GM21360 (cell line): ENCODE measurements at regions not wholly inside any gene's neighbourhood (a gene's known extent, or its start where the extent isn't known, plus 50 kb on each side); places are given as distances from the start of the nearest gene placed in this dataset.

Experiments used
- ATAC-seq: cut with Tn5 transposase; IDR thresholded peaks from one replicate; pipeline ENCODE4 v1.9.1; 2021; ENCODE audit warnings: mild to moderate bottlenecking, moderate library complexity; ENCODE audit not compliant: unreplicated experiment

GRCh38 chr10:129106314-129106713 is 360.7 kb upstream of the MGMT start:
- no peak for ATAC-seq

DNA sequence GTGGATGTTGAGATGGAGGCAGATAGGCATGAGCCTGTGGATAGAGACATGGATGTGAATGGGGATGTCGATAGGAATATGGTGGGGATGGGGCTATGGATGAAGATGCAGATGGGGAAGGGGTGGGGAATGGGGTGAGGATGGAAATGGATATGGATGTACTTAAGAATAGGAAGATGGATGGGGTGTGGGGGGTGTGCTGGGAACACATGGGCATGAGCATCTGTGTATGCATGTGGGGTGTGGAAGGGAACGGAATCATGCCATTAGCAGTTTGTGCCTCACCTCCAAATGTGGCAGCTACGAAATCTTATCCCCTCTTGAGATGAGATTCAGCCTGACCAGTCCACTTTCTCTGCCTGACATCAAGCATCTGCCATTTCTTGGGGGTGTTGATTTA is 359.5 kb upstream of the MGMT start:
- no peak for ATAC-seq

GRCh38 chr10:129108378-129108777 is 358.7 kb upstream of the MGMT start:
- no peak for ATAC-seq

DNA sequence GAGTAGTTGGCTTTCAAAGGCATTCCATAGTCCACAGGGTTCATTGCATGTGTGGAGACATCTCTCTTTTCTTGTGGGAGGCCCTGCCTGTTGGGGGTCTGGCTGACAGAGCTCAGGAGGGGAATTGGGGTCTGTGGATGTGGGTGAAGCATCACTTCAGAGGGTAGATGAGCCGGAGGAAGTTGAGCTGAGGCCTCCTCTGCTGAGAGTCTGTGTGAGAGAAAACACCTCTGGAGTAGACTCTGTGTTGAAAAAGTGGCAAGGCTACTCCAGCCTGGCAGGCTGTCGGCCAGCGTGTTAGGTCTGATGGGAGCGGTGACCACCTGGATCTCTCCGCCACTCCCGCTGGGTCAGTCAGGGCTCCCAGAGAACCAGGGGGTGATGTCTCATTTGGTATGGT is 358.0 kb upstream of the MGMT start:
- no peak for ATAC-seq

- ATAC-seq: no peak
These were observed 356.3 kb upstream of the MGMT start for GRCh38 chr10:129110780-129111179.

- ATAC-seq: no peak
These were observed 355.1 kb upstream of the MGMT start for GRCh38 chr10:129111922-129112321.

- no peak for ATAC-seq
These were observed 352.5 kb upstream of the MGMT start for GRCh38 chr10:129114588-129114987.

GRCh38 chr10:129116371-129116770 is 350.7 kb upstream of the MGMT start:
- no peak for ATAC-seq

GRCh38 chr10:129120441-129120840 is 346.6 kb upstream of the MGMT start:
- ATAC-seq: no peak

DNA sequence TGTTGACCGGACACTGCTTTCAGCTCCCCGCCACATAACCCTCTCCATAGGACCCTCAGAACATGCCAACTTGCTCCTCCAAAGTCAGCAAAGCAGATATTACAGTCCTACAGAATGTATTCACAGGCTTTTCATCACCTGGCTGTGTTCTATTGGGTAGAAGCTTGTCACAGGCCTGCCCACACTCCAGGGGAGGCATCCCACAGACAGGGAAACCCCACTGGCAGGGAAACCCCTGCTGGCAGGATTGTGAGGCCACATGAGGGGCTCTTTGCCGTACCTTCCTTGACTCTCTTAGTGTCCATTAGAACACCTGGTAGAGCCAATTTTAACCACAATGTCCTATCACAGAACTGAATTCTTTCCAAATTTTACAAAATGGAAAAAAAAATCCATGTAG is 344.2 kb upstream of the MGMT start:
- ATAC-seq: no peak

GRCh38 chr10:129123428-129123827 is 343.6 kb upstream of the MGMT start:
- ATAC-seq: no peak

DNA sequence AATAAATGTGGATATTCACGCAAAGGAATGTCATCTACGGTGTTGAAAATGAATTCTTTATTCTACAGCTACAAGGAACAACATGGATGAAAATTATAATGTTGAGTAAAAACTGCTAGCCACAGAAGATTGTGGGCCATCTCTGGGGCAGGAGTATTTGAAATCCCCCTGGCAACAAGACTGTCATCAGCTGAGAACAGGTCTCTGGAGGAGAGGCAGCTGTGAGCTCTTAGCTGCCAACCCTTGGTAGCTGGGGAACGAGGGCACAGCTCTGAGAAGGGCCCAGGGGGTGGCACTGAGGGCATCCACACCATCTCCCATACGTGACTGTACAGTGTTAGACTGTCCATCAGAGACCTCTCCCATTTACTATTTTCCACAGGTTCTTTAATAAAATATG is 340.1 kb upstream of the MGMT start:
- no peak for ATAC-seq

DNA sequence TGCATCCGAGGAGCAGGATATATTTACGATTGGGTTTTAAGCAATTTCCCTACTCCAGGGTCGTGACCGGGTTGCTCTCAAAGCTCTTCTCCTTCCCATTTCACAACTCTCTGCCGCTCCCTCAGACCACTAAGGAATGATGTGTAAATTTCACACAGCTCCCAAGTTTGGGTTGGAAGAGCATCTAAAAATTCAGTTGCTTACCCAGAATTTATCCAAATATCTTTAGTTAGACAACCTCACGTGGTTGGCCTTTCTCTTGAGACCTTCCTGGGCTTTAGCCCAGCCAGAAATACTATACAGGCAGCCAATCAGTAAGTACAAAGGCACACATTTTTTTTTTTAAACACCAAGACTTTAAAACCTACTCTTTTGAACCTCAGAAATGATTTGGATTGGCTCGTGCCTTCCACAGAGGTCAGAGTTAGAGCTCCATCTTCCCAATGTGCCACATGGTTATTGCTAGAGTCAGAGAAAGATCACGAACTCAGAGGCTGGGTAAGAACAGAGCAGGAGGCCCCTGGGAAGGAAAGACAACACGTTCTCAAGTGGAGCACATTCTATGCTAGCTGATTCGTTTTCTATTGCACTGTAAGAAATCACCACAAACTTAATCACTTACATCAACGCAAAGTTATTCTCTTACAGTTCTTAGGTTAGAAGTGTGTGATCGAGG is 335.4 kb upstream of the MGMT start:
- ATAC-seq: no peak

DNA sequence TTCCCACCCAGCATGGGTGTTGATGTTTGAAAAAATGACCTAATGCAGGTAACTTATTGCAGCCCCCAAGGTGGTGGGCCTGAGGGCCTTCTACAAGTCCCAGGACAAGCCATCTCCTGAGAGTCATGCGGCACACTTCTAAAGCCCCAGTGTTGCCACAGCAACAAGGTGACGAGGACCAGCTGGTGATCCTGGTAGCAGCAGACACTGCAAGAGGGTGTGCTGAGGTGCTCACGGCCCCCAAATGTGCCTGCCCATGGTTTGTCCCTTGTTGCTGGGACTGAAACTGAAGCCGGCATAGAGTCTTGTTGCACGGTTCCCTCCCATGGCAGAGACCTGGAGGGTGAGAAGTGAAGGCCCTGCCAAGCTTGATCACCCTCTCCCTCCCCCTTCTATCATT is 333.2 kb upstream of the MGMT start:
- ATAC-seq: no peak

GRCh38 chr10:129134371-129134770 is 332.7 kb upstream of the MGMT start:
- no peak for ATAC-seq

- ATAC-seq: no peak
These were observed 331.4 kb upstream of the MGMT start for GRCh38 chr10:129135624-129136023.

- no peak for ATAC-seq
These were observed 331.0 kb upstream of the MGMT start for GRCh38 chr10:129136074-129136473.

DNA sequence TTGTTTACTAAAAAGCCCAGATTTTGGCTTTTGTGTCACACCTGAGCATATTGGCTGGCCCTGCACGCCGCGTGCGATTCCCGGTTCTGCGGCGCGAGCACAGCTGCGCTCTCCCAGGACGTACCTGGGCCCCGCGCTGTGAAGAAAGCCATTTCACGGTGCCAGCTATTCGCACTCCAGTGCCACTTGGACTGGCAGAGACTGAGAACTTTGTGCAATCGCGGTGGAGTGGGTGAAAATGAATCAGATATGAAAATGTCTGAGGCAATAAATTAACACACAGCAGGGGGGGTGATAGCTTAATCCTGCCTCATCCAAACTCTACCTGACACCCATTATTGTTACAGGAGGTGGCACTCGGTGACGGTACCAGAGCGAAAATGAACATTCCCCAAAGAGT is 330.1 kb upstream of the MGMT start:
- no peak for ATAC-seq

GRCh38 chr10:129140921-129141885 is 325.8 kb upstream of the MGMT start:
- ATAC-seq: no peak

DNA sequence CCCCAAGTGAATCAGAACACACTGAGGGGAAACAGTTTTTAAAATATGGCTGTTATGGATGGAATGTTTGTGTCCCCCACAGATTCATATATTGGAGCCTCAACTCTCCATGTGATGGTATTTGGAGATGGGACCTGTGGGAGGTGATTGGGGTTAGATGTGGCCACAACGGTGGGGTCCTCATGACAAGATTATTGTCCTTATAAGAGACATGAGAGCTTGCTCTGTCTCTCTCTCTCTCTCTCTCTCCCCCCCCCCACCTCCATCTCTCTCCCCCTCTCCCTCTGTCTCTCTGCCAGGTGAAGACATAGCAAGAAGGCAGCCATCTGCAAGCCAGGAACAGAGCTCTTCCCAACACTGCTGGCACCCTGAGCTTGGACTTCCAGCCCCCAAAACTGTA is 315.8 kb upstream of the MGMT start:
- no peak for ATAC-seq

DNA sequence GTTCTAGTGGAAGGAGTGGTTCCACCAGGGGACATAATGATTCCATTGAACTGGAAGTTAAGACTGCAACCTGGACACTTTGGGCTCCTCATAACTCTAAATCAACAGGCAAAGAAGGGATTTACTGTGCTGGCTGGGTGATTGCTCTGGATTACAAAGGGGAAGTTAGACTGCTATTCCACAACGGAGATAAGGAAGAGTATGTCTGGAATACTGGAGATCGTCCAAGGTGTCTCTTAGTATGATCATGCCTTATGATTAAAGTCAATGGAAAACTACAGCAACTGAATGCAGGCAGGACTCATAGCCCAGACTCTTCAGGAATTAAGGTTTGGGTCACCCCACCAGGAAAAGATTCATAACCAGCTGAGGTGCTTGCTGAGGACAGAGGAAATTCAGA is 310.6 kb upstream of the MGMT start:
- no peak for ATAC-seq

DNA sequence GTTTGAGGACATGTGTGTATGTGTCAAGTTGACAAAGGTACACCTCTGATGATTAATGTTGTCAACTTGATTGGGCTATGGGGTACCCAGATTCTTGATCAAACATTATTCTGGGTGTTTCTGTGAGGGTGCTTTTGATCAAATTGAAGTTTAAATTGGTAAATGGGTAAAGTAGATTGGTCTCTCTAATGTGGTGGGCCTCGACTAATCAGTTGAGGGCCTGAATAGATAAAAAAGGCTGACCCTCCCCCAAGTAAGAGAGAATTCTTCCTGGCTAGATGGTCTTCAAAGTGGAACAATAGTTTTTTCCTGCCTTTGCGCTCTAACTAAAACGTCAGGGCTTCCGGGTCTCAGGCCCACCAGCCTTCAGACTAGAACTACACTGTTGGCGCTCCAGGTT is 309.9 kb upstream of the MGMT start:
- ATAC-seq: no peak
